ENCODE measurements at regions not wholly inside any gene's neighbourhood (a gene's known extent, or its start where the extent isn't known, plus 50 kb on each side); places are given as distances from the start of the nearest gene placed in this dataset.
A peak's percentile ranks its signal among the peaks of the same experiment; 100 is the strongest.

DNA sequence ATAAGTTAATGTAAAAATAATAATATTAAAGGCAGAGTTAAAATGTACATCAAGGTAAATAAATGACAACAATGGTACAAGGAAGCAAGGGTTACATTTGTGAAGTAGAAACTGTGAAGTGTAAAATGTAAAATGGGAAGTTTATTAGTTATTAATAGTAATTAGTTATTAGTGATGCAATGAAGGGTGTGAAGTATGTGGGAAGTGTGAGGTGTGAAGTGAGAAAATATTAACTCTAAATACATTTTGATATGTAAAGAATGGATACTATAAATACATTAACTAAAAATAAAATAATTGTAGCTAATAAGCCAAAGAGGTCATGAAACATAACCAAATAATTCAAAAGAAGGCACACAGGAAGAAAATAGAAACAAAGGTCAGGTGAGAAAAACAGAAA, 316.4 kb downstream of the GBA3 start:
- POLR2A ChIA-PET: no interaction called here
- H3K4me1 ChIP-seq (ENCODE audit: control extremely low read depth in 1 of 4, control insufficient read depth in 4 of 4, insufficient read depth in 4 of 4, low read length in 3 of 4): no peaks in the 10 kb centered on the region
- CTCF ChIA-PET: no interaction called here
- H3K9me3 ChIP-seq (ENCODE audit: control extremely low read depth in 1 of 5, control insufficient read depth in 4 of 5, insufficient read depth in 2 of 5, low read depth in 1 of 5, low read length in 4 of 5): peaks cover 0 to 3% (median 0%) of the 10 kb centered on the region in 5 experiments
- no peak overlapping the region for H3K27ac ChIP-seq (ENCODE audit: insufficient read depth in 1 of 2, low read depth in 1 of 2, low read length in 2 of 2, poor library complexity in 1 of 2, severe bottlenecking in 2 of 2)
- no peaks in the 10 kb centered on the region for H3K27me3 ChIP-seq (replicated peaks in 2 of 5; ENCODE audit: control insufficient read depth in 4 of 5, insufficient read depth in 5 of 5, low read length in 4 of 5)
- H3K36me3 ChIP-seq (ENCODE audit: control insufficient read depth in 4 of 4, insufficient read depth in 4 of 4, low read length in 3 of 4): no peaks in the 10 kb centered on the region
- no peak overlapping the region for H3K4me3 ChIP-seq (ENCODE audit: control insufficient read depth in 1 of 7, extremely low read depth in 1 of 7, insufficient read depth in 4 of 7, low read depth in 2 of 7, low read length in 6 of 7)
- DNase-seq: no peak

DNA sequence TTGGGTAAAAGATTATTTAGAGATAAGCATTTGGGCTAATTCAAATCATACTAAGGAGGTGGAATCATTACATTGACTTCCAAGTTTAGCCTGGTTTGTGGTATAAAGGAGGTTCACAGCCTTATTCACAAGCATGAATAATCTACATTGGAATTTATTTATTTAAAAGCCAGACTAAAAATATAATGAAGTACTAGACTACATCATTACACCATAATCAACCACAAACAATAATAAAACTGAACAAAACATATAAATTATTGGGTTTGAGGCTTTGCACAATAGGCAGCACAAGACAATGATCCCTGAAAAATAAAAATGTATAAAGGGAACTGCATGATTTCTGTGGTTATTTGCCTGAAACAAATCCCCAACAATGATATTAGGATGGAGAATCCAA, 314.0 kb downstream of the GBA3 start:
- H3K36me3 ChIP-seq (ENCODE audit: control insufficient read depth in 4 of 4, insufficient read depth in 4 of 4, low read length in 3 of 4): no peaks in the 10 kb centered on the region
- H3K4me1 ChIP-seq (ENCODE audit: control extremely low read depth in 1 of 4, control insufficient read depth in 4 of 4, insufficient read depth in 4 of 4, low read length in 3 of 4): no peaks in the 10 kb centered on the region
- H3K4me3 ChIP-seq (ENCODE audit: control insufficient read depth in 1 of 7, extremely low read depth in 1 of 7, insufficient read depth in 4 of 7, low read depth in 2 of 7, low read length in 6 of 7): no peak overlapping the region
- ChIA-PET CTCF (interaction anchor here (0.8 kb wide), 1 partner anchor 60 kb away, joined by 3 read pairs; no protein-coding TSS in a partner anchor), POLR2A (no interaction called here)
- H3K27ac ChIP-seq (ENCODE audit: insufficient read depth in 1 of 2, low read depth in 1 of 2, low read length in 2 of 2, poor library complexity in 1 of 2, severe bottlenecking in 2 of 2): no peak overlapping the region
- peaks cover 0 to 3% (median 0%) of the 10 kb centered on the region in 5 experiments for H3K9me3 ChIP-seq (ENCODE audit: control extremely low read depth in 1 of 5, control insufficient read depth in 4 of 5, insufficient read depth in 2 of 5, low read depth in 1 of 5, low read length in 4 of 5)
- no peak for DNase-seq
- no peaks in the 10 kb centered on the region for H3K27me3 ChIP-seq (replicated peaks in 2 of 5; ENCODE audit: control insufficient read depth in 4 of 5, insufficient read depth in 5 of 5, low read length in 4 of 5)

DNA sequence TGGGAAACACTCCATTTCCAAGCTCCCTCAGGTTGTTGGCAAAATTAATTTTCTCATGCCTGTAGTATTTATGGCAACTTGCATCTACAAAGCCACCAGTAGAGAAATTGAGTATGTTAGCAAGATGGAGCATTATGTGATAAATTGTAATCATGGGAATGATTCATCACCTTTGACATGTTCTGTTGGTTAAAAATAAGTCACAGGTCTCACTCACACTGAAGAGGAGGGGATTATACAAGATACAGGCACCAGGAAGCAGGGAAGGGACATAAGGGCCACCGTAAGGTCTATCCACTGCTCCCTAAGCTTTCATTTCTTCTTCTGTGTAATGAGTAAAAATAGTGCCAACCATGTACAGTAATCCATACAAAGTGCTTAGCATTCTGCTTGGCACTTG, 313.0 kb downstream of the GBA3 start:
- WGBS (ENCODE audit: insufficient coverage): no CpG with 5 or more reads among the region's 1 CpG
- no peak for DNase-seq
- no peaks in the 10 kb centered on the region for H3K4me1 ChIP-seq (ENCODE audit: control extremely low read depth in 1 of 4, control insufficient read depth in 4 of 4, insufficient read depth in 4 of 4, low read length in 3 of 4)
- no peak overlapping the region for H3K27ac ChIP-seq (ENCODE audit: insufficient read depth in 1 of 2, low read depth in 1 of 2, low read length in 2 of 2, poor library complexity in 1 of 2, severe bottlenecking in 2 of 2)
- no peaks in the 10 kb centered on the region for H3K36me3 ChIP-seq (ENCODE audit: control insufficient read depth in 4 of 4, insufficient read depth in 4 of 4, low read length in 3 of 4)
- H3K4me3 ChIP-seq (ENCODE audit: control insufficient read depth in 1 of 7, extremely low read depth in 1 of 7, insufficient read depth in 4 of 7, low read depth in 2 of 7, low read length in 6 of 7): no peak overlapping the region
- CTCF ChIA-PET: interaction anchor here (0.8 kb wide), 1 partner anchor 59 kb away, joined by 3 read pairs; no protein-coding TSS in a partner anchor
- POLR2A ChIA-PET: no interaction called here
- H3K9me3 ChIP-seq (ENCODE audit: control extremely low read depth in 1 of 5, control insufficient read depth in 4 of 5, insufficient read depth in 2 of 5, low read depth in 1 of 5, low read length in 4 of 5): peaks cover 0 to 3% (median 0%) of the 10 kb centered on the region in 5 experiments
- H3K27me3 ChIP-seq (replicated peaks in 2 of 5; ENCODE audit: control insufficient read depth in 4 of 5, insufficient read depth in 5 of 5, low read length in 4 of 5): no peaks in the 10 kb centered on the region

DNA sequence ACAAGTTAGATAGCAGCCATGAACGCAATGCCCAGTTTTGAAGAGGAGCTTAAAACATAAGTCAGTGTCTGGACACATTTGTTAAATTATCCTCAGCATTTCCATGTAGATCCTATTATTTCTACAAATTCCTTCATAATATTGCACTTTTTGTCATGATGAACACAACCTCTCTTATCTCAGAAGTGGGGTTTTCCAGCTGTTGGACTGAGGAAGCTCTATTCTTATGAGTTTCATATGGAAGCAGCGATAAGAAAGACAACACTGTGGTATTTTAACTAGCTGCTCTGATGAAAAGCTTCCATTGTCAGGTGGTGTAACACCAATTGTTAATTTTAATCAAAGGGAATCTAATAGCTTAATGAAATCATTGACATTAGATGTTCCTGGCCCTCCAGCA, 308.7 kb downstream of the GBA3 start:
- DNase-seq: peak; percentile 4 to 68 (median 46)
- Histone ChIP-seq H3K4me3 (ENCODE audit: control insufficient read depth in 1 of 7, extremely low read depth in 1 of 7, insufficient read depth in 4 of 7, low read depth in 2 of 7, low read length in 6 of 7) (no peak overlapping the region), H3K27me3 (replicated peaks in 2 of 5; ENCODE audit: control insufficient read depth in 4 of 5, insufficient read depth in 5 of 5, low read length in 4 of 5) (no peaks in the 10 kb centered on the region), H3K4me1 (ENCODE audit: control extremely low read depth in 1 of 4, control insufficient read depth in 4 of 4, insufficient read depth in 4 of 4, low read length in 3 of 4) (no peaks in the 10 kb centered on the region), H3K36me3 (ENCODE audit: control insufficient read depth in 4 of 4, insufficient read depth in 4 of 4, low read length in 3 of 4) (no peaks in the 10 kb centered on the region), H3K9me3 (ENCODE audit: control extremely low read depth in 1 of 5, control insufficient read depth in 4 of 5, insufficient read depth in 2 of 5, low read depth in 1 of 5, low read length in 4 of 5) (no peaks in the 10 kb centered on the region), H3K27ac (ENCODE audit: insufficient read depth in 1 of 2, low read depth in 1 of 2, low read length in 2 of 2, poor library complexity in 1 of 2, severe bottlenecking in 2 of 2) (no peak overlapping the region)
- WGBS (ENCODE audit: insufficient coverage): no CpG with 5 or more reads among the region's 2 CpGs
- POLR2A ChIA-PET: no interaction called here
- CTCF ChIA-PET: interaction anchor here (1.0 kb wide), 1 partner anchor 11 kb away, joined by 3 read pairs; no protein-coding TSS in a partner anchor

DNA sequence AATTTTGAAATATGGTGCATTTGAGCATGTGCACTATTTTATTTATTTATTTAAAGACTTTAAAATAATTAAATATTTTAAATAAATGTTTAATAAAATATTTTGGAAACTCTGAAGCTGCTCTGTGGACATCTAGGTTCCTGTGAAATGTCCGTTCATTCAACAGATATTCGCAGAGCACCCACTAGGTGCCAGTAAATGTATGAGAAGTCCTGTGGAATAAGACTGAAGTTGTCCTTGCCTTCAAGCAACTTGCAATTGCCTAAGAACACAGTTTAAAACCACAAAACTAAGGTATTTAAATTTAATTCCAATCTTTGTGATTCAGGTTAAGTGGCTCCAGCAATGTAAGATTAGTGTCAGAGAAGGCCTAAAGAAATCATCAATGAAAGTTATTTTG, 306.7 kb downstream of the GBA3 start:
- no peaks in the 10 kb centered on the region for H3K9me3 ChIP-seq (ENCODE audit: control extremely low read depth in 1 of 5, control insufficient read depth in 4 of 5, insufficient read depth in 2 of 5, low read depth in 1 of 5, low read length in 4 of 5)
- no CpG with 5 or more reads among the region's 2 CpGs for WGBS (ENCODE audit: insufficient coverage)
- H3K36me3 ChIP-seq (ENCODE audit: control insufficient read depth in 4 of 4, insufficient read depth in 4 of 4, low read length in 3 of 4): no peaks in the 10 kb centered on the region
- H3K27ac ChIP-seq (ENCODE audit: insufficient read depth in 1 of 2, low read depth in 1 of 2, low read length in 2 of 2, poor library complexity in 1 of 2, severe bottlenecking in 2 of 2): no peak overlapping the region
- no peaks in the 10 kb centered on the region for H3K27me3 ChIP-seq (replicated peaks in 2 of 5; ENCODE audit: control insufficient read depth in 4 of 5, insufficient read depth in 5 of 5, low read length in 4 of 5)
- ChIA-PET CTCF (no interaction called here), POLR2A (no interaction called here)
- H3K4me3 ChIP-seq (ENCODE audit: control insufficient read depth in 1 of 7, extremely low read depth in 1 of 7, insufficient read depth in 4 of 7, low read depth in 2 of 7, low read length in 6 of 7): no peak overlapping the region
- H3K4me1 ChIP-seq (ENCODE audit: control extremely low read depth in 1 of 4, control insufficient read depth in 4 of 4, insufficient read depth in 4 of 4, low read length in 3 of 4): no peaks in the 10 kb centered on the region
- DNase-seq: peak in 1 of 3 donors; percentile 2

DNA sequence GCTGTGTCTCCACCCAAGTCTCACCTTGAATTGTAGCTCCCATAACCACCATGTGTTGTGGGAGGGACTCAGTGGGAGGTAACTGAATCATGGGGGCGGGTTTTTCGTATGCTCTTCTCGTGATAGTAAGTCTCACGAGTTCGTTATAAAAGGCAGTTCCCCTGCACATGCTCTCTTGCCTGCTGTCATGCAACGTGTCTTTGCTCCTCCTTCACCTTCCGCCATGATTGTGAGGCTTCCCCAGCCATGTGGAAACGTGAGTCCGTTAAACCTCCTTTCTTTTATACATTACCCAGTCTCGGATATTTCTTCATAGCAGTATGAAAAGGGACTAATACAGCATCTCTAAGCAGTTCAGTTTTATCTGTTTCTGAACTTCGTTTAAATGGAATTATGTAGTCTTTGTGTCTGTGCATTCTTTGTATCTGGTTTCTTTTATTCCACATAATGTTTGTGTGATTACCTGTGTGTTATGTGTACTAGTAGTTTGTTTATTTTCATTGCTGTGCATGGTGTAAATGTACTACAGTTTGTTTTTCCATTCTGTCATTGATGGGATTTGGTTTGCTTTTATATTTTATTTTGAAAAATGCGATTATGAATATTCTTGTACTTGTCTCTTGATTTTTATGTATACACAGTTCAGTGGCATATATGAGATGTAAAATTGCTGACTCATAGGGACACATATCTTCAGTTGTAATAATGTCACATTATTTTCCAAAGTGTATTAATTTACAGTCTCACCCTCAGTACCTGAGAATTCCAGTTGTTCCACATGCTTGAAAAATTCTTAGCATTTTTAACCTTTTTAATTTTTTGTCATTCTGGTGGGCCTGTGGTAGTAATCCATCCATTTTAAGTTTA, 304.9 kb downstream of the GBA3 start:
- CTCF ChIA-PET: no interaction called here
- 99% methylated on average over 9 of the region's 12 CpGs for WGBS (ENCODE audit: insufficient coverage)
- H3K36me3 ChIP-seq (ENCODE audit: control insufficient read depth in 4 of 4, insufficient read depth in 4 of 4, low read length in 3 of 4): no peaks in the 10 kb centered on the region

DNA sequence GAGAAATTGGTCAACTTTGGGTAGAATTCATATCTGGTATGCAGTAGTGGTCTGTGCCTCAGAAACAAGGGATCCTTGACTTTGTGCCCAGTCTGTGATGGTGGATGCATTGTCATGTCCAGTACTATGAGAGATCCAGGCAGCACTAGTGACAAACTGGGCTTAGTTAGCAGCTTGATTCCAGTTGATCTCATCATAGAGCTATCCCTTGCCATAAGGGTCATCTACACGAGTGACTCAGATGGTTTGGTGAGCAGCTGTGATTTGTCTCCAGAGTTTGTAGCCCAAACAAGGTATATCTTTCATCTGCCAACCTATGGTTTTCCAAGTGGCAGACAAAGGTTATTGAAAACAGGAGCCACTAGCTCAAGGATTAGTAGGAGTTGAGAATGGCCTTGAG, 298.8 kb downstream of the GBA3 start:
- Histone ChIP-seq H3K27ac (ENCODE audit: insufficient read depth in 1 of 2, low read depth in 1 of 2, low read length in 2 of 2, poor library complexity in 1 of 2, severe bottlenecking in 2 of 2) (no peak overlapping the region), H3K27me3 (replicated peaks in 2 of 5; ENCODE audit: control insufficient read depth in 4 of 5, insufficient read depth in 5 of 5, low read length in 4 of 5) (no peaks in the 10 kb centered on the region), H3K36me3 (ENCODE audit: control insufficient read depth in 4 of 4, insufficient read depth in 4 of 4, low read length in 3 of 4) (no peaks in the 10 kb centered on the region), H3K9me3 (ENCODE audit: control extremely low read depth in 1 of 5, control insufficient read depth in 4 of 5, insufficient read depth in 2 of 5, low read depth in 1 of 5, low read length in 4 of 5) (no peaks in the 10 kb centered on the region), H3K4me3 (ENCODE audit: control insufficient read depth in 1 of 7, extremely low read depth in 1 of 7, insufficient read depth in 4 of 7, low read depth in 2 of 7, low read length in 6 of 7) (no peak overlapping the region), H3K4me1 (ENCODE audit: control extremely low read depth in 1 of 4, control insufficient read depth in 4 of 4, insufficient read depth in 4 of 4, low read length in 3 of 4) (no peaks in the 10 kb centered on the region)
- DNase-seq: no peak
- ChIA-PET POLR2A (no interaction called here), CTCF (interaction anchor here (2.1 kb wide), 1 partner anchor 94 kb away, joined by 8 read pairs; no protein-coding TSS in a partner anchor)
- WGBS (ENCODE audit: insufficient coverage): 89% methylated on average over 1 of the region's 1 CpG

More for the DNA sequence above, 304.9 kb downstream of the GBA3 start:
- Histone ChIP-seq H3K27ac (ENCODE audit: insufficient read depth in 1 of 2, low read depth in 1 of 2, low read length in 2 of 2, poor library complexity in 1 of 2, severe bottlenecking in 2 of 2) (no peak overlapping the region), H3K4me3 (ENCODE audit: control insufficient read depth in 1 of 7, extremely low read depth in 1 of 7, insufficient read depth in 4 of 7, low read depth in 2 of 7, low read length in 6 of 7) (no peak overlapping the region), H3K27me3 (replicated peaks in 2 of 5; ENCODE audit: control insufficient read depth in 4 of 5, insufficient read depth in 5 of 5, low read length in 4 of 5) (no peaks in the 10 kb centered on the region), H3K4me1 (ENCODE audit: control extremely low read depth in 1 of 4, control insufficient read depth in 4 of 4, insufficient read depth in 4 of 4, low read length in 3 of 4) (no peaks in the 10 kb centered on the region), H3K9me3 (ENCODE audit: control extremely low read depth in 1 of 5, control insufficient read depth in 4 of 5, insufficient read depth in 2 of 5, low read depth in 1 of 5, low read length in 4 of 5) (no peaks in the 10 kb centered on the region)
- POLR2A ChIA-PET: no interaction called here
- DNase-seq: no peak
